ENCODE measurements at regions not wholly inside any gene's neighbourhood (a gene's known extent, or its start where the extent isn't known, plus 50 kb on each side); places are given as distances from the start of the nearest gene placed in this dataset.

- no peak overlapping the region for H3K4me3 ChIP-seq (ENCODE audit: low read depth, low read length)
- no peak for DNase-seq (ENCODE audit: low read depth)
- no peak for TF ChIP-seq CTCF (IDR thresholded peaks at IDR 0.05; ENCODE audit: control insufficient read depth, extremely low read depth, insufficient read depth)
Observed at GRCh38 chr10:76667408-76668370, 969.9 kb downstream of the KCNMA1 start.

- no peak for DNase-seq (ENCODE audit: low read depth)
- TF ChIP-seq CTCF (IDR thresholded peaks at IDR 0.05; ENCODE audit: control insufficient read depth, extremely low read depth, insufficient read depth) = no peak
- no peak overlapping the region for H3K4me3 ChIP-seq (ENCODE audit: low read depth, low read length)
Observed at GRCh38 chr10:76666891-76667290, 970.7 kb downstream of the KCNMA1 start.

DNA sequence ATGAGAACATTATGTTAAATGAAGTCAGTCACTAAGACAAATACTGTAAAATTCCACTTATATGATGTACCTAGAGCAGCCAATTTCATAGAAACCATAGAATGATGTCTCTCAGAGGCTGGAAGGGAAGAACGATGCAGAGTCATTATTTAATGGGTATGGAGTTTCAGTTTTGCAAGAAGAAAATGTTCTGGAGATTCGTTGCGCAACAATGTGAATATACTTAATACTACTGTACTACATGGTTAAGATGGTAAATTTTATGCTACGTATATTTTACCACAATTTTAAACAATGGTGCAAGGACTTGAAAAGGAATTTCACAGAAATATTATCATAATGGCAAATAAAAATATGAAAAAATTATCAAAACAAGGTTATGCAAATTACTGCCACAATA is 972.6 kb downstream of the KCNMA1 start:
- DNase-seq (ENCODE audit: low read depth) = no peak
- no peak for TF ChIP-seq CTCF (IDR thresholded peaks at IDR 0.05; ENCODE audit: control insufficient read depth, extremely low read depth, insufficient read depth)
- H3K4me3 ChIP-seq (ENCODE audit: low read depth, low read length) = no peak overlapping the region

DNA sequence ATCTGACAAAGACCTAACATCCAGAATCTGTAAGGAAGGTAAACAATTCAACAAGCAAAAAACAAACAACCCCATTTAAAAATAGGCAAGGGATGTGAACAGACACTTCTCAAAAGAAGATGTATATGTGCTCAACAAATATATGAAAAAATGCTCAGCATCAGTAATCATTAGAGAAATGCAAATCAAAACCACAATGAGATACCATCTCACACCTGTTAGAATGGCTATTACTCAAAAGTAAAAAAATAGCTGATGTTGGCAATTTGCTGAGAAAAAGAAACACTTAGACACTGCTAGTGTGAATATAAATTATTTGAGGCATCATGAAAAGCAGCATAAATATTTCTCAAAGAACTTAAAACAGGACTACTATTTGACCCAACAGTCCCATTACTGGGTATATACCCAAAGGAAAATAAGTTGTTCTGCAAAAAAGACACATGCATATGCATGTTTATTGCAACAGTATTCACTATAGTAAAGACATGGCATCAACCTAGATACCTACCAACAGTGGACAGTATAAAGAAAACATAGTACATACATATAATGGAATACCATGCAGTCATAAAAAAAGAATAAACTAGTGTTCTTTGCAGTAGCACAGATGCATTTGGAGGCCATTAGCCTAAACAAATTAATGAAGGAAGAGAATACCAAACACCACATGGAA is 980.1 kb downstream of the KCNMA1 start:
- TF ChIP-seq CTCF (IDR thresholded peaks at IDR 0.05; ENCODE audit: control insufficient read depth, extremely low read depth, insufficient read depth) = no peak
- no peak overlapping the region for H3K4me3 ChIP-seq (ENCODE audit: low read depth, low read length)
- DNase-seq (ENCODE audit: low read depth) = no peak

- no peak for DNase-seq (ENCODE audit: low read depth)
- no peak overlapping the region for H3K4me3 ChIP-seq (ENCODE audit: low read depth, low read length)
- TF ChIP-seq CTCF (IDR thresholded peaks at IDR 0.05; ENCODE audit: control insufficient read depth, extremely low read depth, insufficient read depth) = no peak
Observed at GRCh38 chr10:76651154-76651553, 986.5 kb downstream of the KCNMA1 start.

GRCh38 chr10:76649723-76650127 is 987.9 kb downstream of the KCNMA1 start:
- DNase-seq (ENCODE audit: low read depth) = no peak
- no peak for TF ChIP-seq CTCF (IDR thresholded peaks at IDR 0.05; ENCODE audit: control insufficient read depth, extremely low read depth, insufficient read depth)
- no peak overlapping the region for H3K4me3 ChIP-seq (ENCODE audit: low read depth, low read length)

Data from LNCaP clone FGC (cell line).